GM23248 (cell line): ENCODE measurements at regions not wholly inside any gene's neighbourhood (a gene's known extent, or its start where the extent isn't known, plus 50 kb on each side); places are given as distances from the start of the nearest gene placed in this dataset.

Experiments used
- DNase-seq: peaks from one replicate; pipeline ENCODE4 v3.0.0-alpha.2; 2015
- H2AFZ ChIP-seq: fragments of 200-600 bp; sonication (generic); 2 replicates; pipeline ENCODE4 v1.6.1; 2016; ENCODE audit warnings: antibody characterized with exemption
- H3F3A ChIP-seq: fragments of 200-600 bp; sonication (generic); 2 replicates; pipeline ENCODE4 v1.6.1; 2016; ENCODE audit warnings: mild to moderate bottlenecking, antibody characterized with exemption, mixed run types; ENCODE audit not compliant: insufficient read depth
- H3K27ac ChIP-seq: fragments of 200-600 bp; sonication (generic); 2 replicates; pipeline ENCODE4 v1.5.1; 2016; ENCODE audit warnings: mild to moderate bottlenecking
- H3K27me3 ChIP-seq: fragments of 200-600 bp; sonication (generic); replicated peaks from 2 replicates; pipeline ENCODE4 v1.6.1; 2016; ENCODE audit warnings: mild to moderate bottlenecking; ENCODE audit not compliant: insufficient read depth
- H3K36me3 ChIP-seq: fragments of 200-600 bp; sonication (generic); 2 replicates; pipeline ENCODE4 v1.6.1; 2016; ENCODE audit warnings: low read depth, mild to moderate bottlenecking
- H3K4me1 ChIP-seq: fragments of 200-600 bp; sonication (generic); 2 replicates; pipeline ENCODE4 v1.6.1; 2016; ENCODE audit warnings: mild to moderate bottlenecking; ENCODE audit not compliant: insufficient read depth
- H3K4me2 ChIP-seq: fragments of 200-600 bp; sonication (generic); one replicate; pipeline ENCODE4 v1.6.1; 2016; ENCODE audit warnings: mild to moderate bottlenecking; ENCODE audit not compliant: unreplicated experiment
- H3K4me3 ChIP-seq: fragments of 200-600 bp; sonication (generic); 2 replicates; pipeline ENCODE4 v1.5.1; 2016; ENCODE audit warnings: mild to moderate bottlenecking
- H3K79me2 ChIP-seq: fragments of 200-600 bp; sonication (generic); 2 replicates; pipeline ENCODE4 v1.6.1; 2016; ENCODE audit warnings: mild to moderate bottlenecking; ENCODE audit not compliant: insufficient read depth
- H3K9ac ChIP-seq: fragments of 200-600 bp; sonication (generic); 2 replicates; pipeline ENCODE4 v1.6.1; 2016; ENCODE audit warnings: mild to moderate bottlenecking
- H3K9me2 ChIP-seq: fragments of 200-600 bp; sonication (generic); 2 replicates; pipeline ENCODE4 v1.6.1; 2016; ENCODE audit warnings: mixed run types, mild to moderate bottlenecking, moderate library complexity; ENCODE audit not compliant: insufficient read depth
- H3K9me3 ChIP-seq: fragments of 200-600 bp; sonication (generic); one replicate; pipeline ENCODE4 v1.6.1; 2017; ENCODE audit warnings: low read depth
- H4K20me1 ChIP-seq: fragments of 200-600 bp; sonication (generic); 2 replicates; pipeline ENCODE4 v1.6.0; 2016; ENCODE audit not compliant: insufficient read depth
- EZH2 ChIP-seq: fragments of 200-600 bp; sonication (generic); IDR thresholded peaks from 2 replicates; pipeline ENCODE4 v1.6.1; 2018; ENCODE audit warnings: antibody characterized with exemption, mild to moderate bottlenecking; ENCODE audit not compliant: insufficient read depth, poor library complexity, severe bottlenecking
- EZH2phosphoT487 ChIP-seq: fragments of 200-600 bp; sonication (generic); IDR thresholded peaks from 2 replicates; pipeline ENCODE4 v1.6.1; 2018; ENCODE audit warnings: antibody characterized with exemption, moderate library complexity, mild to moderate bottlenecking, low read depth; ENCODE audit not compliant: insufficient read depth
- WGBS, 2 experiments: methylation state at CpG; one replicate each; pipeline ENCODE4 v1.1.6; 2015 to 2017; ENCODE audit warnings: low lambda C conversion rate in 2 of 2, low coverage in 1 of 2; ENCODE audit errors: missing lambda C conversion rate in 2 of 2; 5-methylcytosine and 5-hydroxymethylcytosine counted together
- in situ Hi-C: fragments of 300-500 bp; cut with MboI; formaldehyde crosslinking; loops from 2 replicates; pipeline ENCODE4 v1.15.0; 2020

GRCh38 chr19:32265995-32266394 is 79.4 kb upstream of the ZNF507 start:
- 17 to 19% methylated on average over 5 of the region's 5 CpGs for WGBS, 2 experiments
- H3K4me2 ChIP-seq, result no peak overlapping the region
- no peaks in the 10 kb centered on the region for H3K9me3 ChIP-seq
- H2AFZ ChIP-seq, result no peak overlapping the region
- TF ChIP-seq EZH2phosphoT487 (no peak), EZH2 (no peak)
- H3K27ac ChIP-seq, result no peak overlapping the region
- no peaks in the 10 kb centered on the region for H3K9me2 ChIP-seq
- no peak for DNase-seq
- no peaks in the 10 kb centered on the region for H3K36me3 ChIP-seq
- peaks cover 9% of the 10 kb centered on the region; the same call in 1 of the 2 replicates for H3K27me3 ChIP-seq
- H3K4me1 ChIP-seq, result no peaks in the 10 kb centered on the region
- H3K4me3 ChIP-seq, result no peak overlapping the region
- H3F3A ChIP-seq, result no peaks in the 10 kb centered on the region
- in situ Hi-C loops, result no loop called here
- H3K79me2 ChIP-seq, result no peaks in the 10 kb centered on the region
- H4K20me1 ChIP-seq, result no peaks in the 10 kb centered on the region
- no peak overlapping the region for H3K9ac ChIP-seq

GRCh38 chr19:32266460-32266859 is 79.0 kb upstream of the ZNF507 start:
- WGBS, 2 experiments, result 27 to 30% methylated on average over 5 of the region's 5 CpGs
- no peaks in the 10 kb centered on the region for H3K9me2 ChIP-seq
- no peaks in the 10 kb centered on the region for H3K79me2 ChIP-seq
- no peaks in the 10 kb centered on the region for H3K9me3 ChIP-seq
- in situ Hi-C loops, result no loop called here
- no peak for TF ChIP-seq EZH2phosphoT487
- TF ChIP-seq EZH2, result no peak
- peaks cover 9% of the 10 kb centered on the region; the same call in 1 of the 2 replicates for H3K27me3 ChIP-seq
- no peak overlapping the region for H3K4me3 ChIP-seq
- no peak overlapping the region for H3K9ac ChIP-seq
- no peaks in the 10 kb centered on the region for H3K4me1 ChIP-seq
- no peaks in the 10 kb centered on the region for H3F3A ChIP-seq
- no peak overlapping the region for H3K27ac ChIP-seq
- H2AFZ ChIP-seq, result no peak overlapping the region
- H4K20me1 ChIP-seq, result no peaks in the 10 kb centered on the region
- no peak overlapping the region for H3K4me2 ChIP-seq
- H3K36me3 ChIP-seq, result no peaks in the 10 kb centered on the region
- no peak for DNase-seq

- no peaks in the 10 kb centered on the region for H4K20me1 ChIP-seq
- DNase-seq, result no peak
- H3K4me2 ChIP-seq, result no peak overlapping the region
- TF ChIP-seq EZH2 (no peak), EZH2phosphoT487 (no peak)
- no peak overlapping the region for H2AFZ ChIP-seq
- no peaks in the 10 kb centered on the region for H3K36me3 ChIP-seq
- no peaks in the 10 kb centered on the region for H3F3A ChIP-seq
- H3K9me3 ChIP-seq, result no peaks in the 10 kb centered on the region
- no peaks in the 10 kb centered on the region for H3K4me1 ChIP-seq
- peaks cover 9% of the 10 kb centered on the region; the same call in 1 of the 2 replicates for H3K27me3 ChIP-seq
- 51 to 66% methylated on average over 3 of the region's 3 CpGs for WGBS, 2 experiments
- H3K4me3 ChIP-seq, result no peak overlapping the region
- no peaks in the 10 kb centered on the region for H3K79me2 ChIP-seq
- H3K9me2 ChIP-seq, result no peaks in the 10 kb centered on the region
- H3K27ac ChIP-seq, result no peak overlapping the region
- H3K9ac ChIP-seq, result no peak overlapping the region
- in situ Hi-C loops, result no loop called here
Measured at GRCh38 chr19:32268381-32268780, 77.0 kb upstream of the ZNF507 start.

GRCh38 chr19:32269831-32270230 is 75.6 kb upstream of the ZNF507 start:
- Histone ChIP-seq H3K27ac (no peak overlapping the region), H4K20me1 (no peaks in the 10 kb centered on the region), H3K4me1 (no peaks in the 10 kb centered on the region), H3K9me2 (no peaks in the 10 kb centered on the region), H3K9ac (no peak overlapping the region), H2AFZ (no peak overlapping the region), H3K4me2 (no peak overlapping the region), H3K27me3 (peaks cover 3% of the 10 kb centered on the region; the same call in 1 of the 2 replicates), H3K79me2 (no peaks in the 10 kb centered on the region), H3K4me3 (no peak overlapping the region), H3K9me3 (no peaks in the 10 kb centered on the region), H3K36me3 (no peaks in the 10 kb centered on the region), H3F3A (no peaks in the 10 kb centered on the region)
- in situ Hi-C loops, result no loop called here
- WGBS, 2 experiments, result 31 to 35% methylated on average over 5 of the region's 5 CpGs
- no peak for TF ChIP-seq EZH2
- no peak for DNase-seq

GRCh38 chr19:32273483-32273882 is 71.9 kb upstream of the ZNF507 start:
- Histone ChIP-seq H3K36me3 (no peaks in the 10 kb centered on the region), H3F3A (no peaks in the 10 kb centered on the region), H3K79me2 (no peaks in the 10 kb centered on the region), H3K27ac (no peak overlapping the region), H4K20me1 (no peaks in the 10 kb centered on the region), H3K4me3 (no peak overlapping the region), H3K9me3 (no peaks in the 10 kb centered on the region), H3K4me2 (no peak overlapping the region), H3K9me2 (no peaks in the 10 kb centered on the region), H3K27me3 (no peaks in the 10 kb centered on the region), H2AFZ (no peak overlapping the region), H3K4me1 (no peaks in the 10 kb centered on the region), H3K9ac (no peak overlapping the region)
- no peak for DNase-seq
- in situ Hi-C loops, result no loop called here
- TF ChIP-seq EZH2, result no peak
- no peak for TF ChIP-seq EZH2phosphoT487
